Tibial nerve (tissue), 4 donors: ENCODE measurements at regions not wholly inside any gene's neighbourhood (a gene's known extent, or its start where the extent isn't known, plus 50 kb on each side); places are given as distances from the start of the nearest gene placed in this dataset.
"Not testable (repeated sequence)": the region's sequence is repeated elsewhere in the genome, so short reads cannot be mapped to it uniquely, and the experiment has no call there.

ENCODE experiments used
- EP300 ChIP-seq, 2 donors: sonication (generic); formaldehyde crosslinking; IDR thresholded peaks; one replicate each; pipeline ENCODE4 v1.6.1; 2017; ENCODE audit warnings: antibody characterized with exemption in 2 of 2, mild to moderate bottlenecking in 1 of 2
- POLR2A ChIP-seq, 2 donors: fragments of 450-650 bp; IDR thresholded peaks; one replicate each; pipeline ENCODE4 v1.6.1; 2017; ENCODE audit warnings: antibody characterized with exemption in 2 of 2, mild to moderate bottlenecking in 2 of 2, moderate library complexity in 2 of 2
- TF ChIP-seq, protein P1 (sequence below), 5 experiments: fragments of 200-600 bp in 3 of 5; fragments of 450-650 bp in 2 of 5; sonication (generic) in 3 of 5; IDR thresholded peaks; one replicate each; pipeline ENCODE4 v1.5.1; 2016 to 2019; ENCODE audit warnings: antibody characterized with exemption in 5 of 5, mild to moderate bottlenecking in 3 of 5, moderate library complexity in 2 of 5

DNA sequence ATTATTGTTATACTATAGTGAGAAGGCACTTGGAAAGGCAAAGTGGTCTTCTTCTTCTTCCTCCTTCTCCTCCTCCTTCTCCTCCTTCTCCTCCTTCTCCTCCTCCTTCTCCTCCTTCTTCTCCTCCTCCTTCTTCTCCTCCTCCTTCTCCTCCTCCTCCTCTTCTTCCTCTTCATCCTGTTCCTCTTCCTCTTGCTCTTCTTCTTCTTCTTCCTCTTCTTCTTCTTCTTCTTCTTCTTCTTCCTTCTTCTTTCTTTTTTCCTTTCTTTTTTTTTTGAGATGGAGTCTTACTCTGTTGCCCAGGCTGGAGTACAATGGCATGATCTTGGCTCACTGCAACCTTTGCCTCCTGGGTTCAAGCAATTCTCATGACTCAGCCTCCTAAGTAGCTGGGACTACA is 225.4 kb downstream of the TTC6 start:
- TF ChIP-seq EP300, POLR2A (IDR thresholded peaks at IDR 0.05): not testable (repeated sequence)
- TF ChIP-seq, protein P1, sequence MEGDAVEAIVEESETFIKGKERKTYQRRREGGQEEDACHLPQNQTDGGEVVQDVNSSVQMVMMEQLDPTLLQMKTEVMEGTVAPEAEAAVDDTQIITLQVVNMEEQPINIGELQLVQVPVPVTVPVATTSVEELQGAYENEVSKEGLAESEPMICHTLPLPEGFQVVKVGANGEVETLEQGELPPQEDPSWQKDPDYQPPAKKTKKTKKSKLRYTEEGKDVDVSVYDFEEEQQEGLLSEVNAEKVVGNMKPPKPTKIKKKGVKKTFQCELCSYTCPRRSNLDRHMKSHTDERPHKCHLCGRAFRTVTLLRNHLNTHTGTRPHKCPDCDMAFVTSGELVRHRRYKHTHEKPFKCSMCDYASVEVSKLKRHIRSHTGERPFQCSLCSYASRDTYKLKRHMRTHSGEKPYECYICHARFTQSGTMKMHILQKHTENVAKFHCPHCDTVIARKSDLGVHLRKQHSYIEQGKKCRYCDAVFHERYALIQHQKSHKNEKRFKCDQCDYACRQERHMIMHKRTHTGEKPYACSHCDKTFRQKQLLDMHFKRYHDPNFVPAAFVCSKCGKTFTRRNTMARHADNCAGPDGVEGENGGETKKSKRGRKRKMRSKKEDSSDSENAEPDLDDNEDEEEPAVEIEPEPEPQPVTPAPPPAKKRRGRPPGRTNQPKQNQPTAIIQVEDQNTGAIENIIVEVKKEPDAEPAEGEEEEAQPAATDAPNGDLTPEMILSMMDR (IDR thresholded peaks at IDR 0.05) = not testable (repeated sequence)
